A673 (cell line): ENCODE measurements at regions not wholly inside any gene's neighbourhood (a gene's known extent, or its start where the extent isn't known, plus 50 kb on each side); places are given as distances from the start of the nearest gene placed in this dataset.

Experiments used
- BruUV-seq: library from RNA; stranded (reverse); fragments of 400-500 nt; replicated peaks from 2 replicates; lab custom pipeline; 2021; lab: Mats Ljungman, UMichigan
- CTCF ChIA-PET: fragments of 300-600 bp; sonication (Branson Sonifier 250); formaldehyde crosslinking; loops from one replicate; lab custom pipeline; 2022; ENCODE audit warnings: antibody characterized with exemption; lab: Charles Lee
- POLR2A ChIA-PET: fragments of 300-600 bp; sonication (Branson Sonifier 250); formaldehyde crosslinking; loops from one replicate; lab custom pipeline; 2022; ENCODE audit warnings: antibody characterized with exemption; ENCODE audit not compliant: low non-redundant PET; lab: Charles Lee
- DNase-seq: peaks from one replicate; pipeline ENCODE4 v3.0.0-alpha.2; 2015; ENCODE audit warnings: low spot score
- H3K27ac ChIP-seq: fragments of 200-600 bp; sonication (generic); 2 replicates; pipeline ENCODE4 v1.5.1; 2016; ENCODE audit warnings: mixed run types, low read depth, mild to moderate bottlenecking, mixed read lengths, antibody characterized with exemption, low read length; ENCODE audit not compliant: poor library complexity, severe bottlenecking
- H3K27me3 ChIP-seq: fragments of 200-600 bp; sonication (generic); replicated peaks from 2 replicates; pipeline ENCODE4 v1.6.1; 2017; ENCODE audit warnings: mixed run types, low read depth, mild to moderate bottlenecking, mixed read lengths, antibody characterized with exemption, low read length; ENCODE audit not compliant: insufficient read depth, poor library complexity
- H3K36me3 ChIP-seq: fragments of 200-600 bp; sonication (generic); 2 replicates; pipeline ENCODE4 v1.6.1; 2016; ENCODE audit warnings: mixed run types, mild to moderate bottlenecking, mixed read lengths, antibody characterized with exemption, low read length; ENCODE audit not compliant: insufficient read depth, poor library complexity, severe bottlenecking
- H3K4me1 ChIP-seq: fragments of 200-600 bp; sonication (generic); 2 replicates; pipeline ENCODE4 v1.6.1; 2017; ENCODE audit warnings: mixed run types, mild to moderate bottlenecking, mixed read lengths, antibody characterized with exemption, low read length; ENCODE audit not compliant: insufficient read depth, poor library complexity, severe bottlenecking
- H3K4me3 ChIP-seq: fragments of 200-600 bp; sonication (generic); 2 replicates; pipeline ENCODE4 v1.5.1; 2016; ENCODE audit warnings: low read depth, mixed run types, mild to moderate bottlenecking, mixed read lengths, low read length; ENCODE audit not compliant: poor library complexity, severe bottlenecking
- H3K9me3 ChIP-seq: fragments of 200-600 bp; sonication (generic); 2 replicates; pipeline ENCODE4 v1.6.1; 2016; ENCODE audit warnings: mixed run types, low read depth, mild to moderate bottlenecking, mixed read lengths, antibody characterized with exemption, low read length; ENCODE audit not compliant: poor library complexity, severe bottlenecking
- CTCF ChIP-seq: fragments of 300-800, 200-600 bp; sonication (generic); conservative IDR thresholded peaks from 2 replicates; pipeline ENCODE4 v1.5.1; 2017; ENCODE audit warnings: low read depth, mild to moderate bottlenecking, antibody characterized with exemption, low read length, moderate library complexity, mixed read lengths
- EZH2 ChIP-seq: fragments of 200-600 bp; sonication (generic); IDR thresholded peaks from 2 replicates; pipeline ENCODE4 v1.6.1; 2017; ENCODE audit warnings: borderline replicate concordance, low read depth, mild to moderate bottlenecking, mixed read lengths, antibody characterized with exemption, low read length; ENCODE audit not compliant: poor library complexity, severe bottlenecking
- intact Hi-C: fragments of 100-400 bp; cut with micrococcal nuclease; formaldehyde crosslinking; loops from one replicate; pipeline ENCODE4 v1.10.0; 2022; ENCODE audit not compliant: unreplicated experiment

GRCh38 chr6:2448826-2449571, 203.6 kb upstream of the GMDS start:
- Histone ChIP-seq H3K27me3 (peaks cover 22% of the 10 kb centered on the region), H3K27ac (no peak overlapping the region), H3K4me3 (no peak overlapping the region), H3K9me3 (no peaks in the 10 kb centered on the region), H3K4me1 (no peaks in the 10 kb centered on the region), H3K36me3 (no peaks in the 10 kb centered on the region)
- POLR2A ChIA-PET: no interaction called here
- no TSS peak for BruUV-seq
- intact Hi-C loops: loop anchor here (5.0 kb wide), 1 partner anchor 852 kb away; no protein-coding TSS in a partner anchor
- TF ChIP-seq EZH2 (no peak), CTCF (peak; percentile 74)
- CTCF ChIA-PET: interaction anchor here (1.4 kb wide), 1 partner anchor 95 kb away, joined by 3 read pairs; no protein-coding TSS in a partner anchor
- peak; percentile 67 for DNase-seq

DNA sequence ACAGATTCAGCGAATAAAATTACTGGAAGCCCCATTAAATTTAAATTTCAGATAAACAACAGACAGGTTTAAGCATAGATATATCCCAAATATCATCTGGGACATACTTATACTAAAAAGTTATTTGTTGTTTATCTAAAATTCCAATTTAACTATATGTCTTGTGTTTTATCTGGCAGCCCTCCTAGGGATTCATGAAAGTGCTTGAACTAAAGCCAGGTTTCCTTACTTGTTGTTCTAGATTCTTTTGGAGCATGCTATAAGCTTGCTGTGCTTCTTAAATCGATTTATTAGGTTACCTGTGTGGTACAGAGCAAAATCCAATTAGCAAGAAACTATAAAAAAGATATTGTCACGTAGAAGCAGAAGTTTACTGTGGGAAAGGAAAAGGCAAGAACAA, 202.5 kb upstream of the GMDS start:
- Histone ChIP-seq H3K27ac (no peak overlapping the region), H3K36me3 (no peaks in the 10 kb centered on the region), H3K4me1 (no peaks in the 10 kb centered on the region), H3K27me3 (peaks cover 22% of the 10 kb centered on the region), H3K9me3 (no peaks in the 10 kb centered on the region), H3K4me3 (no peak overlapping the region)
- no TSS peak for BruUV-seq
- DNase-seq: no peak
- intact Hi-C loops: loop anchor here (5.0 kb wide), 1 partner anchor 851 kb away; no protein-coding TSS in a partner anchor
- TF ChIP-seq CTCF (no peak), EZH2 (no peak)
- CTCF ChIA-PET: interaction anchor here (1.4 kb wide), 1 partner anchor 94 kb away, joined by 3 read pairs; no protein-coding TSS in a partner anchor
- POLR2A ChIA-PET: no interaction called here

- no peak overlapping the region for H3K27ac ChIP-seq
- H3K27me3 ChIP-seq: peaks cover 22% of the 10 kb centered on the region
- CTCF ChIA-PET: no interaction called here
- H3K9me3 ChIP-seq: no peaks in the 10 kb centered on the region
- intact Hi-C loops: loop anchor here (5.0 kb wide), 1 partner anchor 850 kb away; no protein-coding TSS in a partner anchor
- POLR2A ChIA-PET: no interaction called here
- no peak overlapping the region for H3K4me3 ChIP-seq
- H3K36me3 ChIP-seq: no peaks in the 10 kb centered on the region
- no peaks in the 10 kb centered on the region for H3K4me1 ChIP-seq
- DNase-seq: no peak
- no peak for TF ChIP-seq CTCF
- no peak for TF ChIP-seq EZH2
- no TSS peak for BruUV-seq
These were observed 202.0 kb upstream of the GMDS start for GRCh38 chr6:2447318-2447920.
